Panc1 (cell line): ENCODE measurements at regions not wholly inside any gene's neighbourhood (a gene's known extent, or its start where the extent isn't known, plus 50 kb on each side); places are given as distances from the start of the nearest gene placed in this dataset.

ENCODE experiments used
- ATAC-seq: fragments of 200-7000 bp; cut with Tn5 transposase; 2 replicates; pipeline ENCODE4 v1.9.1; 2020; ENCODE audit warnings: mild to moderate bottlenecking, moderate library complexity
- BruUV-seq: library from RNA; stranded (reverse); fragments of 400-500 nt; replicated peaks from 2 replicates; lab custom pipeline; 2021; lab: Mats Ljungman, UMichigan
- CTCF ChIA-PET: fragments of 300-600 bp; sonication (Branson Sonifier 250); formaldehyde crosslinking; loops from one replicate; lab custom pipeline; 2022; ENCODE audit warnings: antibody characterized with exemption; lab: Charles Lee
- POLR2A ChIA-PET: fragments of 300-600 bp; sonication (Branson Sonifier 250); formaldehyde crosslinking; loops from one replicate; lab custom pipeline; 2022; ENCODE audit warnings: antibody characterized with exemption; lab: Charles Lee
- DNase-seq: peaks from one replicate; pipeline ENCODE4 v3.0.0-alpha.2; 2010; ENCODE audit warnings: low read depth, low spot score
- H3K27ac ChIP-seq: 2 replicates; pipeline ENCODE4 v1.5.1; 2011; ENCODE audit warnings: mild to moderate bottlenecking, low read length, inconsistent platforms
- H3K27me3 ChIP-seq: fragments of 200-500 bp; sonication (Bioruptor generic); 2 replicates; pipeline ENCODE4 v1.6.0; 2014; ENCODE audit warnings: low read length, inconsistent platforms; ENCODE audit not compliant: control insufficient read depth, insufficient read depth
- H3K36me3 ChIP-seq: fragments of 200-500 bp; sonication (Bioruptor generic); 2 replicates; pipeline ENCODE4 v1.5.1; 2014; ENCODE audit warnings: inconsistent platforms, mild to moderate bottlenecking, low read length, moderate library complexity; ENCODE audit not compliant: control insufficient read depth, insufficient read depth
- H3K4me1 ChIP-seq: 2 replicates; pipeline ENCODE4 v1.5.1; 2011; ENCODE audit warnings: inconsistent platforms, mild to moderate bottlenecking, low read length, moderate library complexity; ENCODE audit not compliant: control insufficient read depth, insufficient read depth
- H3K4me3 ChIP-seq, 2 experiments: 2 replicates each; pipeline ENCODE4 v1.5.1; 2011 to 2012; ENCODE audit warnings: low read depth in 2 of 2, low read length in 2 of 2, mild to moderate bottlenecking in 2 of 2, inconsistent platforms in 1 of 2, moderate library complexity in 1 of 2
- H3K9me3 ChIP-seq: fragments of 200-500 bp; sonication (Bioruptor generic); 2 replicates; pipeline ENCODE4 v1.5.1; 2014; ENCODE audit warnings: low read depth, mild to moderate bottlenecking, inconsistent platforms, low read length, moderate library complexity; ENCODE audit not compliant: control insufficient read depth, insufficient read depth
- CTCF ChIP-seq: fragments of 450-650 bp; IDR thresholded peaks from 2 replicates; pipeline ENCODE4 v1.5.1; 2017; ENCODE audit warnings: mild to moderate bottlenecking
- POLR2AphosphoS5 ChIP-seq: IDR thresholded peaks from 2 replicates; pipeline ENCODE4 v1.6.1; 2012; ENCODE audit warnings: mild to moderate bottlenecking, low read depth, low read length, moderate library complexity
- REST ChIP-seq, 2 experiments: IDR thresholded peaks; 2 replicates each; pipeline ENCODE4 v1.6.1; 2011 to 2012; ENCODE audit warnings: low read depth in 2 of 2, control low read depth in 1 of 2, low read length in 1 of 2, mild to moderate bottlenecking in 1 of 2, moderate library complexity in 1 of 2; ENCODE audit not compliant: insufficient read depth in 1 of 2
- SIN3A ChIP-seq: IDR thresholded peaks from 2 replicates; pipeline ENCODE4 v1.6.1; 2012; ENCODE audit warnings: low read depth, mild to moderate bottlenecking, low read length, moderate library complexity, borderline replicate concordance; ENCODE audit not compliant: insufficient read depth
- TCF7L2 ChIP-seq: IDR thresholded peaks from 2 replicates; pipeline ENCODE4 v1.6.1; 2011; ENCODE audit warnings: mild to moderate bottlenecking, low read depth, low read length, inconsistent platforms
- in situ Hi-C: cut with HindIII; loops from 2 replicates; pipeline ENCODE4 v1.10.0; 2016; ENCODE audit warnings: low sequenced_read_pairs, low pct_unique_long_range_greater_than_20kb
- intact Hi-C: fragments of 100-400 bp; cut with micrococcal nuclease; formaldehyde crosslinking; loops from one replicate; pipeline ENCODE4 v1.10.0; 2022; ENCODE audit not compliant: unreplicated experiment

GRCh38 chr11:119513806-119514170 is 90.8 kb upstream of the THY1 start:
- H3K27me3 ChIP-seq: peaks cover 20% of the 10 kb centered on the region

GRCh38 chr11:119513131-119513805 is 90.3 kb upstream of the THY1 start:
- H3K27ac ChIP-seq: no peak overlapping the region
- POLR2A ChIA-PET: interaction anchor here (0.6 kb wide), 1 partner anchor 334 kb away, joined by 4 read pairs; no protein-coding TSS in a partner anchor
- no TSS peak for BruUV-seq
- TF ChIP-seq REST (IDR thresholded peaks at IDR 0.05; ENCODE audit: insufficient read depth in 1 of 2, low read depth in 2 of 2, low read length in 1 of 2): no peak
- no peak for TF ChIP-seq SIN3A
- no peak for TF ChIP-seq TCF7L2
- no peak for TF ChIP-seq POLR2AphosphoS5
- no peak for TF ChIP-seq CTCF
- intact Hi-C loops (no loop called here), in situ Hi-C loops (no loop called here)
- no peaks in the 10 kb centered on the region for H3K9me3 ChIP-seq
- no peak overlapping the region for H3K4me3 ChIP-seq
- H3K36me3 ChIP-seq: no peaks in the 10 kb centered on the region
- no peak for ATAC-seq
- H3K27me3 ChIP-seq: peaks cover 18% of the 10 kb centered on the region
- CTCF ChIA-PET: no interaction called here
- no peak for DNase-seq
- H3K4me1 ChIP-seq: no peaks in the 10 kb centered on the region

More at GRCh38 chr11:119513806-119514170, 90.8 kb upstream of the THY1 start:
- intact Hi-C loops (no loop called here), in situ Hi-C loops (no loop called here)
- ChIA-PET POLR2A (no interaction called here), CTCF (no interaction called here)
- no peaks in the 10 kb centered on the region for H3K9me3 ChIP-seq
- ATAC-seq: no peak
- TF ChIP-seq REST (IDR thresholded peaks at IDR 0.05; ENCODE audit: insufficient read depth in 1 of 2, low read depth in 2 of 2, low read length in 1 of 2): no peak
- TF ChIP-seq SIN3A: no peak
- no peak for TF ChIP-seq TCF7L2
- no peak for TF ChIP-seq CTCF
- no peak for TF ChIP-seq POLR2AphosphoS5
- H3K4me1 ChIP-seq: no peaks in the 10 kb centered on the region
- no peaks in the 10 kb centered on the region for H3K36me3 ChIP-seq
- no peak overlapping the region for H3K4me3 ChIP-seq
- BruUV-seq: no TSS peak
- no peak overlapping the region for H3K27ac ChIP-seq
- DNase-seq: no peak
